H1 (cell line): ENCODE measurements at regions not wholly inside any gene's neighbourhood (a gene's known extent, or its start where the extent isn't known, plus 50 kb on each side); places are given as distances from the start of the nearest gene placed in this dataset.

Experiments
- CTCF ChIA-PET: fragments of 300-600 bp; sonication (Branson Sonifier 250); formaldehyde crosslinking; loops from one replicate; lab custom pipeline; 2021; ENCODE audit not compliant: partially characterized antibody; lab: Charles Lee
- POLR2A ChIA-PET: fragments of 300-600 bp; sonication (Branson Sonifier 250); formaldehyde crosslinking; loops from one replicate; lab custom pipeline; 2021; ENCODE audit warnings: inconsistent platforms; ENCODE audit not compliant: partially characterized antibody; lab: Charles Lee
- DNase-seq, 2 experiments: peaks; one replicate each; pipeline versions ENCODE4 v3.0.0 to v3.0.0-alpha.2; 2010 to 2022; ENCODE audit warnings: low spot score in 2 of 2, low read depth in 1 of 2, mixed read lengths in 1 of 2
- FAIRE-seq: peaks from 2 replicates; lab custom pipeline; 2011; peaks lifted over from hg19 to GRCh38; lab: Jason Lieb, UNC
- H2AFZ ChIP-seq: 2 replicates; pipeline ENCODE4 v1.8.1; 2012; ENCODE audit warnings: low read length, inconsistent platforms
- H2AK5ac ChIP-seq: 2 replicates; pipeline ENCODE4 v1.6.1; 2013; ENCODE audit warnings: low read depth, low read length
- H2BK120ac ChIP-seq: replicated peaks from 2 replicates; pipeline ENCODE3; 2013; ENCODE audit warnings: low read depth, low read length, inconsistent platforms
- H2BK12ac ChIP-seq: 2 replicates; pipeline ENCODE4 v1.6.1; 2013; ENCODE audit warnings: low read depth, low read length
- H2BK15ac ChIP-seq: 2 replicates; pipeline ENCODE4 v1.6.1; 2013; ENCODE audit warnings: low read length
- H2BK20ac ChIP-seq: 2 replicates; pipeline ENCODE4 v1.6.1; 2013; ENCODE audit warnings: low read length
- H2BK5ac ChIP-seq: 2 replicates; pipeline ENCODE4 v1.6.1; 2013; ENCODE audit warnings: low read depth, low read length
- H3K14ac ChIP-seq: 2 replicates; pipeline ENCODE4 v1.6.1; 2013; ENCODE audit warnings: inconsistent platforms; ENCODE audit not compliant: insufficient read length
- H3K18ac ChIP-seq: 2 replicates; pipeline ENCODE4 v1.6.1; 2013; ENCODE audit warnings: low read length; ENCODE audit errors: extremely low read depth
- H3K23ac ChIP-seq: 2 replicates; pipeline ENCODE4 v1.6.1; 2013; ENCODE audit warnings: inconsistent platforms; ENCODE audit not compliant: insufficient read length
- H3K23me2 ChIP-seq: 2 replicates; pipeline ENCODE4 v1.6.1; 2013; ENCODE audit warnings: low read depth, low read length
- H3K27ac ChIP-seq: 2 replicates; pipeline ENCODE4 v1.6.1; 2011; ENCODE audit warnings: low read depth, low read length, inconsistent platforms
- H3K27me3 ChIP-seq, 4 experiments: replicated peaks in 1 of 4; 1 replicate in 1 of 4; 2 replicates in 3 of 4; pipeline versions ENCODE4 v1.6.1 to v1.8.1; 2011 to 2013; ENCODE audit warnings: low read length in 3 of 4, mild to moderate bottlenecking in 3 of 4, inconsistent platforms in 2 of 4, mixed read lengths in 2 of 4, moderate library complexity in 1 of 4; ENCODE audit not compliant: control insufficient read depth in 3 of 4, insufficient read depth in 3 of 4; ENCODE audit errors: extremely low read depth in 1 of 4
- H3K36me3 ChIP-seq, 4 experiments: 2 replicates each; pipeline versions ENCODE4 v1.6.1 to v1.8.1; 2011 to 2013; ENCODE audit warnings: mild to moderate bottlenecking in 4 of 4, low read length in 3 of 4, moderate library complexity in 2 of 4, control low read depth in 1 of 4, inconsistent platforms in 1 of 4; ENCODE audit not compliant: insufficient read depth in 4 of 4, control insufficient read depth in 2 of 4
- H3K4ac ChIP-seq: replicated peaks from 2 replicates; pipeline ENCODE3; 2013; ENCODE audit warnings: low read length, low read depth, mixed read lengths, inconsistent platforms; ENCODE audit not compliant: insufficient read length
- H3K4me1 ChIP-seq, 4 experiments: replicated peaks in 1 of 4; 1 replicate in 1 of 4; 2 replicates in 3 of 4; pipeline versions ENCODE4 v1.6.1 to v1.8.1; 2011 to 2013; ENCODE audit warnings: low read length in 3 of 4, inconsistent platforms in 2 of 4, mixed read lengths in 1 of 4; ENCODE audit not compliant: insufficient read depth in 4 of 4, control insufficient read depth in 3 of 4
- H3K4me2 ChIP-seq, 2 experiments: 2 replicates each; pipeline versions ENCODE4 v1.6.1 to v1.8.1; 2011 to 2013; ENCODE audit warnings: low read depth in 2 of 2, low read length in 2 of 2, control low read depth in 1 of 2, inconsistent platforms in 1 of 2, mild to moderate bottlenecking in 1 of 2; ENCODE audit not compliant: insufficient read depth in 1 of 2
- H3K4me3 ChIP-seq, 4 experiments: fragments of 200-600, 300-600 bp in 1 of 4; sonication (generic), shearing (Covaris generic), sonication (Bioruptor Twin) in 1 of 4; 2 replicates each; pipeline versions ENCODE4 v1.5.1 to v1.8.1; 2011 to 2016; ENCODE audit warnings: low read length in 4 of 4, low read depth in 3 of 4, control low read depth in 2 of 4, inconsistent platforms in 2 of 4, mild to moderate bottlenecking in 2 of 4, mixed read lengths in 1 of 4, moderate library complexity in 1 of 4; ENCODE audit not compliant: insufficient read depth in 2 of 4; ENCODE audit errors: extremely low read depth in 1 of 4
- H3K56ac ChIP-seq: replicated peaks from 2 replicates; pipeline ENCODE3; 2013; ENCODE audit warnings: low read depth, mild to moderate bottlenecking, mixed read lengths, low read length, inconsistent platforms; ENCODE audit not compliant: insufficient read length
- H3K79me1 ChIP-seq: 2 replicates; pipeline ENCODE4 v1.6.1; 2013; ENCODE audit warnings: low read depth, low read length, control low read depth
- H3K79me2 ChIP-seq, 2 experiments: 2 replicates each; pipeline versions ENCODE4 v1.6.1 to v1.8.1; 2012 to 2013; ENCODE audit warnings: low read length in 2 of 2, mild to moderate bottlenecking in 2 of 2, inconsistent platforms in 1 of 2; ENCODE audit not compliant: insufficient read depth in 2 of 2, control insufficient read depth in 1 of 2
- H3K9ac ChIP-seq, 4 experiments: replicated peaks in 1 of 4; 1 replicate in 1 of 4; 2 replicates in 3 of 4; pipeline versions ENCODE4 v1.6.1 to v1.8.1; 2011 to 2013; ENCODE audit warnings: low read depth in 3 of 4, low read length in 3 of 4, control low read depth in 2 of 4, mild to moderate bottlenecking in 2 of 4, moderate library complexity in 2 of 4, inconsistent platforms in 1 of 4; ENCODE audit errors: extremely low read depth in 1 of 4
- H3K9me3 ChIP-seq, 2 experiments: 2 replicates each; pipeline versions ENCODE4 v1.6.1 to v1.8.1; 2012 to 2013; ENCODE audit warnings: mild to moderate bottlenecking in 2 of 2, moderate library complexity in 2 of 2, control low read depth in 1 of 2, inconsistent platforms in 1 of 2, low read depth in 1 of 2, low read length in 1 of 2, mixed read lengths in 1 of 2; ENCODE audit not compliant: insufficient read depth in 2 of 2
- H4K20me1 ChIP-seq, 2 experiments: replicated peaks in 1 of 2; 2 replicates each; pipeline versions ENCODE3 to v1.8.1; 2011 to 2013; ENCODE audit warnings: inconsistent platforms in 2 of 2, low read length in 2 of 2, mild to moderate bottlenecking in 1 of 2; ENCODE audit not compliant: insufficient read depth in 2 of 2, control insufficient read depth in 1 of 2
- H4K5ac ChIP-seq: 2 replicates; pipeline ENCODE4 v1.6.1; 2013; ENCODE audit warnings: low read length, low read depth, mixed read lengths, inconsistent platforms; ENCODE audit not compliant: insufficient read length
- H4K8ac ChIP-seq: 2 replicates; pipeline ENCODE4 v1.8.0; 2013; ENCODE audit warnings: mild to moderate bottlenecking, moderate library complexity, low read length, inconsistent platforms; ENCODE audit not compliant: insufficient read depth; ENCODE audit errors: extremely low read depth
- H4K91ac ChIP-seq: replicated peaks from 2 replicates; pipeline ENCODE3; 2013; ENCODE audit warnings: low read length, mixed read lengths, inconsistent platforms; ENCODE audit not compliant: insufficient read length
- BCL11A ChIP-seq, 2 experiments: IDR thresholded peaks; one replicate each; pipeline ENCODE4 v1.6.1; 2011; ENCODE audit warnings: low read depth in 2 of 2, low read length in 2 of 2, mild to moderate bottlenecking in 2 of 2
- CREB1 ChIP-seq: IDR thresholded peaks from 2 replicates; pipeline ENCODE4 v1.6.1; 2012; ENCODE audit warnings: inconsistent platforms
- FOSL1 ChIP-seq: IDR thresholded peaks from 2 replicates; pipeline ENCODE4 v1.6.1; 2011; ENCODE audit warnings: mild to moderate bottlenecking, low read depth, low read length, moderate library complexity; ENCODE audit not compliant: insufficient read depth
- SP4 ChIP-seq: IDR thresholded peaks from 2 replicates; pipeline ENCODE4 v1.6.1; 2012; ENCODE audit warnings: low read length, inconsistent platforms
- TF ChIP-seq, protein P1 (sequence below): IDR thresholded peaks from 2 replicates; pipeline ENCODE4 v1.6.1; 2011; ENCODE audit warnings: low read depth, mild to moderate bottlenecking, low read length; ENCODE audit not compliant: insufficient read depth

DNA sequence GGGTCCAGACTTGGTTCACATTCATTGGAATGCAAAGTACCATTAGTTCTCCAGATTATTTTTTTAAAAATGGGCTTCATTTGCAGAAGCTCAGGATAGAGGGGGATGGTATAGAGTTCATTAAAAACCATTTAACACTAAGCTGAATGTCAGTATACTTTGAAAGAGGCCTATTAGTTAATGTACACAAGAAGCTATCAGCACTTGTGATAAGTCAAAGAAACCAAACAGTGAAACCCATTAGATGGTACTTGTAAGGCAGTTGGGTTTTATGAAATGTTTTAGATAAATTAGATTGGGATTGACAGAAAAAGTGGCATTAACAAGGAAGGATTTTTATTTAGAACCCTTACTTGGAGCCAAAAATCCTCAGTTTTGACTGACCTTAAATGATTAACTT is 229.2 kb upstream of the MPDZ start:
- Histone ChIP-seq H2BK12ac (no peak overlapping the region), H2BK15ac (no peak overlapping the region), H3K23ac (no peak overlapping the region), H4K91ac (no peak overlapping the region), H2BK5ac (no peak overlapping the region), H3K4ac (no peak overlapping the region), H3K9ac (no peak overlapping the region), H3K23me2 (no peaks in the 10 kb centered on the region), H2AK5ac (no peak overlapping the region), H3K79me1 (no peaks in the 10 kb centered on the region), H4K5ac (no peak overlapping the region), H3K36me3 (no peaks in the 10 kb centered on the region), H3K79me2 (no peaks in the 10 kb centered on the region), H3K9me3 (no peaks in the 10 kb centered on the region), H3K4me2 (no peak overlapping the region), H3K4me3 (no peak overlapping the region), H4K20me1 (no peaks in the 10 kb centered on the region), H3K56ac (no peak overlapping the region)
- CTCF ChIA-PET = no interaction called here
- TF ChIP-seq SP4 = no peak
- no peak for TF ChIP-seq FOSL1
- TF ChIP-seq BCL11A (IDR thresholded peaks at IDR 0.05; ENCODE audit: low read depth in 2 of 2, low read length in 2 of 2) = no peak
- TF ChIP-seq, protein P1, sequence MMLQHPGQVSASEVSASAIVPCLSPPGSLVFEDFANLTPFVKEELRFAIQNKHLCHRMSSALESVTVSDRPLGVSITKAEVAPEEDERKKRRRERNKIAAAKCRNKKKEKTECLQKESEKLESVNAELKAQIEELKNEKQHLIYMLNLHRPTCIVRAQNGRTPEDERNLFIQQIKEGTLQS = no peak
- no peak for TF ChIP-seq CREB1
- TF ChIP-seq, all 59 proteins: peak for 0
- DNase-seq = no peak
- Histone ChIP-seq H2BK20ac (no peak overlapping the region), H3K4me1 (peaks cover 0 to 4% (median under 1%) of the 10 kb centered on the region in 4 experiments; a peak in 3 of 7 replicates), H3K27ac (no peak overlapping the region), H2AFZ (no peak overlapping the region), H3K27me3 (no peaks in the 10 kb centered on the region), H3K14ac (no peak overlapping the region), H4K8ac (no peak overlapping the region), H2BK120ac (no peak overlapping the region), H3K18ac (no peak overlapping the region)
- POLR2A ChIA-PET = no interaction called here
- no peak for FAIRE-seq
